PFSK-1 (cell line): ENCODE measurements at regions not wholly inside any gene's neighbourhood (a gene's known extent, or its start where the extent isn't known, plus 50 kb on each side); places are given as distances from the start of the nearest gene placed in this dataset.

Source experiments
- FOXP2 ChIP-seq: optimal IDR thresholded peaks from 2 replicates; pipeline ENCODE3; 2011; ENCODE audit warnings: borderline replicate concordance, control low read depth, inconsistent platforms; ENCODE audit not compliant: insufficient read depth; ENCODE audit errors: extremely low read length, extremely low read depth
- POLR2AphosphoS5 ChIP-seq: IDR thresholded peaks from 2 replicates; pipeline ENCODE4 v1.6.1; 2012; ENCODE audit warnings: low read depth, mild to moderate bottlenecking, control low read depth, low read length, moderate library complexity
- REST ChIP-seq, 2 experiments: IDR thresholded peaks; 2 replicates each; pipeline versions ENCODE4 v1.6.1 to v1.8.0; 2011 to 2012; ENCODE audit warnings: low read depth in 2 of 2, low read length in 2 of 2, control low read depth in 1 of 2, inconsistent platforms in 1 of 2, mild to moderate bottlenecking in 1 of 2, moderate library complexity in 1 of 2; ENCODE audit not compliant: insufficient read depth in 1 of 2
- SIN3A ChIP-seq: IDR thresholded peaks from 2 replicates; pipeline ENCODE4 v1.6.1; 2012; ENCODE audit warnings: mild to moderate bottlenecking, low read length, moderate library complexity, borderline replicate concordance; ENCODE audit not compliant: insufficient read depth
- TAF1 ChIP-seq: IDR thresholded peaks from 2 replicates; pipeline ENCODE4 v1.6.1; 2012; ENCODE audit warnings: low read length, control low read depth, borderline replicate concordance; ENCODE audit not compliant: insufficient read depth

GRCh38 chr5:152058267-152058666, 133.6 kb upstream of the GLRA1 start:
- TF ChIP-seq TAF1 (no peak), FOXP2 (no peak), SIN3A (no peak), REST (IDR thresholded peaks at IDR 0.05; ENCODE audit: insufficient read depth in 1 of 2, low read depth in 2 of 2, low read length in 2 of 2) (no peak), POLR2AphosphoS5 (no peak)

- no peak for TF ChIP-seq POLR2AphosphoS5
- no peak for TF ChIP-seq TAF1
- TF ChIP-seq FOXP2 = no peak
- TF ChIP-seq REST (IDR thresholded peaks at IDR 0.05; ENCODE audit: insufficient read depth in 1 of 2, low read depth in 2 of 2, low read length in 2 of 2) = no peak
- no peak for TF ChIP-seq SIN3A
These were observed 132.3 kb upstream of the GLRA1 start for GRCh38 chr5:152056931-152057330.

DNA sequence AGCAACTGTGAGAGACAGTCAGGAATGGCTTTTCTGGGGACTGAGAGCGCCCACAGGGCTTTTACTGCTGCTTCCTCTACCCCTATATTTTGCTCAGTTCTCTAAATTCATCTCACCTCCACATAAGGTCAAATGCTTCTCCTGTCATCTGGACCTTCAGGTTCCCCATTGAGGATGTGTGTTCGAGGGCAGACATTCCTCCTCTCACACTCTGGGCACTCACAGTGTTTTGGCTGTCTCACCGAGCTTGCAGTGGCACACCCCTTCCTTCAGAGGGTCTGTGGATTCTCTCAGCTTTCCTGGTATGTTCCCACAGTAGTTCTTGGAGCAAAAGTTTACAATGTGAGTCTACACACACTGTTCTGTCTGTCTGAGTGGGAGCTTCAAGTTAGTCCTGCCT, 127.8 kb upstream of the GLRA1 start:
- TF ChIP-seq REST (IDR thresholded peaks at IDR 0.05; ENCODE audit: insufficient read depth in 1 of 2, low read depth in 2 of 2, low read length in 2 of 2) (no peak), FOXP2 (no peak), TAF1 (no peak), POLR2AphosphoS5 (no peak), SIN3A (no peak)

DNA sequence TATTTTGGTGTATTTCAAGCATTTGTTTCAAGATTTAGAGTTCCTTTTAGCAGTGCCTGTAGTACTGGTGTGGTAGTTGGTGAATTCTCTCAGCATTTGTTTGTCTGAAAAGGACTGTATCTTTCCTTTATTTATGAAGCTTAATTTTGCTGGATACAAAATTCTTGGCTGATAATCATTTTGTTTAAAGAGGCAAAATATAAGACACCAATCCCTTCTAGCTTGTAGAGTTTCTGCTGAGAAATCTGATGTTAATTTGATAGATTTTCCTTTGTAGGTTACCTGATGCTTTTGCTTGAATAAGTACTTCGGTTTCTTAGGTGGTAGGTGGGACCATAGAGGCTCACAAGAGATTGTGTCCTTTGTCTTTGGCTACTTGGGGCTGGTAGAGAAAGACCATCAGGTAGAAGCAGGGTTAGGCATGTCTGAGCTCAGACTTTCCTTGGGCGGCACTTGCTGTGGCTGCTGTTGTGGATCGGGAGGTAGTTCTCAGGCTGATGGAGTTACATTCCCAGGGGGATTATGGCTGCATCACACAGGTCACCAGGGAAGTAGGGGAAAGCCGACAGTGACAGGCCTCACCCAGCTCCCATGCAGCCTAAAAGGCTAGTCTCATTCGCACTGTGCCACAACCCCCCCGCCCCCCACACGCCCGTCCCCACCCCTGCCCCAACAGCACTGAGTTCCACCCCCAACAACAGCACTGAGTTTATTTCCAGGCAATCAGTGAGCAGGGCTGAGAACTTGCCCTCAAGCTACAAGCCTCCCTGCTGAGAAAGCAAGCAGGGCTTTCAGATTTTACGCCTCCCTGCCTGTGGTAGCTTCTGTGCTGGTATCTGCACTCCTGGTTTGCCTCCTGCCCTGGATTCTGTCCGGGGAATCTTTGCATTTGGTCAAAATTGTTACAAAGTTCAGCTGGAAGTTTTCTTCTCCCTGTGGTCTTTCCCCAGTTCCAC, 127.1 kb upstream of the GLRA1 start:
- TF ChIP-seq TAF1 = no peak
- no peak for TF ChIP-seq POLR2AphosphoS5
- TF ChIP-seq REST (IDR thresholded peaks at IDR 0.05; ENCODE audit: insufficient read depth in 1 of 2, low read depth in 2 of 2, low read length in 2 of 2) = no peak
- no peak for TF ChIP-seq SIN3A
- TF ChIP-seq FOXP2 = no peak
